GM12878 (cell line): ENCODE measurements at regions not wholly inside any gene's neighbourhood (a gene's known extent, or its start where the extent isn't known, plus 50 kb on each side); places are given as distances from the start of the nearest gene placed in this dataset.

ENCODE experiments used
- ASH2L ChIP-seq: fragments of 300-600, 200-600 bp; sonication (generic); IDR thresholded peaks from 2 replicates; pipeline ENCODE4 v1.6.1; 2017; ENCODE audit warnings: low read depth, mild to moderate bottlenecking, borderline replicate concordance
- BCLAF1 ChIP-seq: fragments of 450-650 bp; IDR thresholded peaks from 2 replicates; pipeline ENCODE4 v1.6.1; 2017; ENCODE audit warnings: antibody characterized with exemption, mild to moderate bottlenecking, moderate library complexity
- CREB1 ChIP-seq: IDR thresholded peaks from 2 replicates; pipeline ENCODE4 v1.6.1; 2012; ENCODE audit warnings: low read depth, mild to moderate bottlenecking, inconsistent platforms
- HDAC2 ChIP-seq: fragments of 200-600 bp; sonication (generic); IDR thresholded peaks from 2 replicates; pipeline ENCODE4 v1.6.1; 2017
- TCF7 ChIP-seq: IDR thresholded peaks from 2 replicates; pipeline ENCODE4 v1.6.1; 2014; ENCODE audit warnings: antibody characterized with exemption, borderline replicate concordance
- USF1 ChIP-seq: IDR thresholded peaks from 2 replicates; pipeline ENCODE4 v1.6.1; 2011; ENCODE audit warnings: borderline replicate concordance, low read depth, mild to moderate bottlenecking, moderate library complexity, mixed read lengths, low read length; ENCODE audit not compliant: insufficient read depth; ENCODE audit errors: extremely low read length
- ZNF592 ChIP-seq: fragments of 450-650 bp; IDR thresholded peaks from 2 replicates; pipeline ENCODE4 v1.6.1; 2017; ENCODE audit warnings: mild to moderate bottlenecking, moderate library complexity

GRCh38 chr15:95577927-95578326, 752.6 kb upstream of the NR2F2 start (continued):
- TF ChIP-seq ZNF592 (no peak), ASH2L (no peak), CREB1 (no peak), TCF7 (no peak), HDAC2 (no peak), BCLAF1 (no peak), USF1 (no peak)
